ENCODE measurements at regions not wholly inside any gene's neighbourhood (a gene's known extent, or its start where the extent isn't known, plus 50 kb on each side); places are given as distances from the start of the nearest gene placed in this dataset.

DNA sequence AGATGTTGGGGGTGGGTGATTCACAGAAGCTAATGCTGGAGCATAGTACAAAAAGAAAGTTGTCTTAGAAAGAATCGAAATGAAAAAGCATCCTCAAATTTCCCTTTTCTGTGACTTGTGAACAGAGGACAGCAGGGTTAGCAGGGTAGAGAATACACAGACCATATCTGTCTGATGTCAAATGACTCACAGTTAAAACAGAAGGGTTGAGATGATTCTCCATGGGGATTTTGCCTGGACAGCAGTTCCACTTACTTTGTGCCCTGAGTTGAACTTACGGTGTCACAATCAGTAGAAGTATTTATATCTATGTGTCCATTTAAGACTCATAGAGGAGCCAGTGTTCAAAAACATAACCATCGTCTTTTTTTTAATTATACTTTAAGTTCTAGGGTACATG, 801.6 kb downstream of the KCTD16 start:
- 47 to 51% methylated on average over 3 of the region's 3 CpGs for WGBS, 2 experiments (ENCODE audit: low coverage in 1 of 2, low lambda C conversion rate in 2 of 2, missing lambda C conversion rate in 2 of 2)
- H3K4me3 ChIP-seq: no peak overlapping the region
- TF ChIP-seq EZH2phosphoT487 (IDR thresholded peaks at IDR 0.05; ENCODE audit: insufficient read depth, low read depth): no peak
- no peak for TF ChIP-seq EZH2 (IDR thresholded peaks at IDR 0.05; ENCODE audit: insufficient read depth, poor library complexity, severe bottlenecking)
- no peak overlapping the region for H3K9ac ChIP-seq
- no peaks in the 10 kb centered on the region for H3K4me1 ChIP-seq (ENCODE audit: insufficient read depth)
- H4K20me1 ChIP-seq (ENCODE audit: insufficient read depth): no peaks in the 10 kb centered on the region
- H3K9me3 ChIP-seq (ENCODE audit: low read depth): no peaks in the 10 kb centered on the region
- H2AFZ ChIP-seq: no peak overlapping the region
- H3K27me3 ChIP-seq (replicated peaks; ENCODE audit: insufficient read depth): no peaks in the 10 kb centered on the region
- no peaks in the 10 kb centered on the region for H3F3A ChIP-seq (ENCODE audit: insufficient read depth)
- H3K9me2 ChIP-seq (ENCODE audit: insufficient read depth): no peaks in the 10 kb centered on the region
- H3K36me3 ChIP-seq (ENCODE audit: low read depth): no peaks in the 10 kb centered on the region
- H3K4me2 ChIP-seq (ENCODE audit: unreplicated experiment): no peak overlapping the region
- no peaks in the 10 kb centered on the region for H3K79me2 ChIP-seq (ENCODE audit: insufficient read depth)
- DNase-seq: no peak
- H3K27ac ChIP-seq: no peak overlapping the region
- in situ Hi-C loops (cut with MboI): no loop called here

DNA sequence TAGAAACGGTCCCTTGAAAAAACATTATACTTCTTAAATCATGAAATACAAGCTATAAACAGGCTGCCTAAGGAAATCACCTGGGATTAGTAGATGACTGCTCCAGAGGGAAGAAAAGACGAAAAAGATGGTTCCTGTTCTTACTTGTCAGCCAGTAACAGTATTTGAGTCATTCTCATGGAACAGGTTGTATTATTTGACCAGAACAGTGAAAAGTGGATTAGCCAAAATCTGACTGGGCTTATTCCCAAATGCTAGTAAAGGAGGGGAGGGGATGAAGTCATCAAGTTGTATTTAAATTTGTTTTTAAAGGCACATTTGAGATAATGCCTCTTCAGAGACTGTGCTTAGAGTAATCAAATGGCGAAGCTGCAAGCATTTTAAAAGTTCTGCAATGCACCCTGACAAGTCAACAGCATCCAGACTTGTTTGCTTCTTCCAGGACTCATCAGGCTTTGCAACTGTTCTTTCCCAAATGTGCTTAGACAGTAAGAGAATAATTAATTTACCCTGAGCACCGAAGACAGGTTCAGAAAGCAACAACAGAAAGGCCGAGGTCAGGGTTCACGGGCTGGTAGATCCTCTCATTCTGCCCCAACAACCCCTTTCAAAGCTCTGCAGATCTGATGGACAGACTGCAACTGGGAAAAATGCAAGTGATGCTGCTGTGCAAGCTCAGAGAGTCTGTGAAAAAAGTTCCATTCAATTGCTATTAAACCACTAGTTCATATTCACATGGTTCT, 800.6 kb downstream of the KCTD16 start:
- no peak for TF ChIP-seq EZH2 (IDR thresholded peaks at IDR 0.05; ENCODE audit: insufficient read depth, poor library complexity, severe bottlenecking)
- no peak for TF ChIP-seq EZH2phosphoT487 (IDR thresholded peaks at IDR 0.05; ENCODE audit: insufficient read depth, low read depth)
- Histone ChIP-seq H3K4me2 (ENCODE audit: unreplicated experiment) (no peak overlapping the region), H3K27ac (no peak overlapping the region), H3K36me3 (ENCODE audit: low read depth) (no peaks in the 10 kb centered on the region), H3K9me2 (ENCODE audit: insufficient read depth) (no peaks in the 10 kb centered on the region), H3K79me2 (ENCODE audit: insufficient read depth) (no peaks in the 10 kb centered on the region), H4K20me1 (ENCODE audit: insufficient read depth) (no peaks in the 10 kb centered on the region), H3K4me1 (ENCODE audit: insufficient read depth) (no peaks in the 10 kb centered on the region), H3K4me3 (no peak overlapping the region), H3F3A (ENCODE audit: insufficient read depth) (no peaks in the 10 kb centered on the region), H3K27me3 (replicated peaks; ENCODE audit: insufficient read depth) (no peaks in the 10 kb centered on the region), H2AFZ (no peak overlapping the region), H3K9ac (no peak overlapping the region), H3K9me3 (ENCODE audit: low read depth) (no peaks in the 10 kb centered on the region)
- DNase-seq: no peak
- in situ Hi-C loops (cut with MboI): no loop called here
- WGBS, 2 experiments (ENCODE audit: low coverage in 1 of 2, low lambda C conversion rate in 2 of 2, missing lambda C conversion rate in 2 of 2): 6 to 8% methylated on average over 6 of the region's 6 CpGs

DNA sequence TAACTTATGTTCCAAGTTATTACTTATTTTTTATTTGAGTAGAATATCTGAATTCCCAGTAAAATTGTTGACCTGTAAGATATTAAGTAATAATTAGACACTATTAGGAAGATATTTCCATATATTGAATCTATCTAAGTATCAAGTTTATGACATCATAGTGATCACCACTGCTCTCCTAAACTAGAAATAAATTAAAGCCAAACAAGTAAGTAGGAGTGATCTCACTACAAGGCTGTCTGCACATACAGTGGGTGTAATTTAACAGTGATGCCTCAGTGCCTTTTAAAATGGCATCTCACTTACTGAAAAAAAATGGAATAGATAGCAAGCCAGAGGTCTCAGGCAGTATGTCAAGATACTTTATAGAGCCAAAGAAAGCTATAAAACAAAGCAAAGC, 789.6 kb downstream of the KCTD16 start:
- Histone ChIP-seq H3K27ac (no peak overlapping the region), H3K27me3 (replicated peaks; ENCODE audit: insufficient read depth) (no peaks in the 10 kb centered on the region), H2AFZ (no peak overlapping the region), H3K36me3 (ENCODE audit: low read depth) (no peaks in the 10 kb centered on the region), H3K9me3 (ENCODE audit: low read depth) (no peaks in the 10 kb centered on the region), H3K79me2 (ENCODE audit: insufficient read depth) (no peaks in the 10 kb centered on the region), H3K9ac (no peak overlapping the region), H3K4me3 (no peak overlapping the region), H3K4me1 (ENCODE audit: insufficient read depth) (no peaks in the 10 kb centered on the region), H3F3A (ENCODE audit: insufficient read depth) (no peaks in the 10 kb centered on the region), H3K4me2 (ENCODE audit: unreplicated experiment) (no peak overlapping the region), H4K20me1 (ENCODE audit: insufficient read depth) (no peaks in the 10 kb centered on the region), H3K9me2 (ENCODE audit: insufficient read depth) (no peaks in the 10 kb centered on the region)
- in situ Hi-C loops (cut with MboI): no loop called here
- DNase-seq: no peak
- no peak for TF ChIP-seq EZH2 (IDR thresholded peaks at IDR 0.05; ENCODE audit: insufficient read depth, poor library complexity, severe bottlenecking)
- no peak for TF ChIP-seq EZH2phosphoT487 (IDR thresholded peaks at IDR 0.05; ENCODE audit: insufficient read depth, low read depth)

DNA sequence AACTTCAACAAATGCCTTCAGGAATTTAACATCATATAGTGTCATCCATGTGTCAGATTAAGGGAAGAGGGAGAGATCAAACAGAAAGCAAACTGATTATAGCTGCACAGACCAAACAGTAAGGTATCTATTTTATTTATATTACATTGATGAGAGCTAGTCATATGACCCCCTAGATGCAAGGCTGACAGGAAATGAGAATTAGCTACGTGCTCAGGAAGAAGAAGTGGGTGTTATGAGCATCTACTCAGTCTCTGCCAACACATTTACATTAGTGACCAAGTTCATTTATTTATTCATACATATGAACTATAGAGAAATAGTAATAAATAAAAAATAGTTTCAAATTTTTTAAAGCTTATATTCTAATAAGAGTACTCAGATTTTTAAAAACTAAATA, 787.3 kb downstream of the KCTD16 start:
- H3K4me3 ChIP-seq: no peak overlapping the region
- no peaks in the 10 kb centered on the region for H3K36me3 ChIP-seq (ENCODE audit: low read depth)
- no peaks in the 10 kb centered on the region for H3K4me1 ChIP-seq (ENCODE audit: insufficient read depth)
- WGBS, 2 experiments (ENCODE audit: low coverage in 1 of 2, low lambda C conversion rate in 2 of 2, missing lambda C conversion rate in 2 of 2): 22 to 25% methylated on average over 1 of the region's 1 CpG
- in situ Hi-C loops (cut with MboI): no loop called here
- TF ChIP-seq EZH2 (IDR thresholded peaks at IDR 0.05; ENCODE audit: insufficient read depth, poor library complexity, severe bottlenecking) (no peak), EZH2phosphoT487 (IDR thresholded peaks at IDR 0.05; ENCODE audit: insufficient read depth, low read depth) (no peak)
- DNase-seq: no peak
- H3K27me3 ChIP-seq (replicated peaks; ENCODE audit: insufficient read depth): no peaks in the 10 kb centered on the region
- no peaks in the 10 kb centered on the region for H3K79me2 ChIP-seq (ENCODE audit: insufficient read depth)
- H3K9me3 ChIP-seq (ENCODE audit: low read depth): no peaks in the 10 kb centered on the region
- no peak overlapping the region for H3K9ac ChIP-seq
- no peak overlapping the region for H2AFZ ChIP-seq
- H3K4me2 ChIP-seq (ENCODE audit: unreplicated experiment): no peak overlapping the region
- H3K9me2 ChIP-seq (ENCODE audit: insufficient read depth): no peaks in the 10 kb centered on the region
- H3F3A ChIP-seq (ENCODE audit: insufficient read depth): no peaks in the 10 kb centered on the region
- no peak overlapping the region for H3K27ac ChIP-seq
- no peaks in the 10 kb centered on the region for H4K20me1 ChIP-seq (ENCODE audit: insufficient read depth)

DNA sequence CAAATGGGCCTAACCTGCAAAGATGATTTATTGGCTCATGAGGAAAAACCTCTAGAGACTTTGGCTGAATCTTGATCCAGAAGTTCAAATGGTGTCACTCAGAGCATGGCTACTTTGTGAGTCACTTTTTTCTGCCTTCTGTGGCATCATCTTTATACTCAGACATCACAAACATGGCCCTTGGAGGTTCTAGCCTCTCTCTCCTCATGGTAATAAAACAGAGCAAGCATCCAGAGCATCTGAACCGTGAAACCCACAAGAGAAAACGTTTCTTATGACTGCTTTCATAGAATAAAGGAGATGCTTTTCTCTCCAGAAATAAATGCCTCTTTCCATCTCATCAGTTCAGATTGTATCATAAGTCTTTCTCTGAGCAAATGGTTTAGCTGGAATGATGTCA, 780.3 kb downstream of the KCTD16 start:
- H3K36me3 ChIP-seq (ENCODE audit: low read depth): no peaks in the 10 kb centered on the region
- WGBS, 2 experiments (ENCODE audit: low coverage in 1 of 2, low lambda C conversion rate in 2 of 2, missing lambda C conversion rate in 2 of 2): 34 to 37% methylated on average over 2 of the region's 2 CpGs
- H3K79me2 ChIP-seq (ENCODE audit: insufficient read depth): no peaks in the 10 kb centered on the region
- H3K9me2 ChIP-seq (ENCODE audit: insufficient read depth): no peaks in the 10 kb centered on the region
- H3K27me3 ChIP-seq (replicated peaks; ENCODE audit: insufficient read depth): no peaks in the 10 kb centered on the region
- H3K4me2 ChIP-seq (ENCODE audit: unreplicated experiment): no peak overlapping the region
- DNase-seq: no peak
- no peaks in the 10 kb centered on the region for H3K9me3 ChIP-seq (ENCODE audit: low read depth)
- H3K9ac ChIP-seq: no peak overlapping the region
- H4K20me1 ChIP-seq (ENCODE audit: insufficient read depth): no peaks in the 10 kb centered on the region
- H3F3A ChIP-seq (ENCODE audit: insufficient read depth): no peaks in the 10 kb centered on the region
- TF ChIP-seq EZH2phosphoT487 (IDR thresholded peaks at IDR 0.05; ENCODE audit: insufficient read depth, low read depth) (no peak), EZH2 (IDR thresholded peaks at IDR 0.05; ENCODE audit: insufficient read depth, poor library complexity, severe bottlenecking) (no peak)
- no peak overlapping the region for H3K27ac ChIP-seq
- H3K4me1 ChIP-seq (ENCODE audit: insufficient read depth): no peaks in the 10 kb centered on the region
- in situ Hi-C loops (cut with MboI): no loop called here
- no peak overlapping the region for H2AFZ ChIP-seq
- H3K4me3 ChIP-seq: no peak overlapping the region
